Heart right ventricle (tissue), 16 donors: ENCODE measurements at regions not wholly inside any gene's neighbourhood (a gene's known extent, or its start where the extent isn't known, plus 50 kb on each side); places are given as distances from the start of the nearest gene placed in this dataset.
A peak's percentile ranks its signal among the peaks of the same experiment; 100 is the strongest.

Experiments used
- ATAC-seq, 8 donors: fragments of 200-7000 bp; cut with Tn5 transposase; one replicate each; pipeline ENCODE4 v1.9.1; 2020; ENCODE audit warnings: mild to moderate bottlenecking in 8 of 8, moderate library complexity in 8 of 8, moderate number of reproducible peaks in 1 of 8
- DNase-seq, 2 donors: peaks; one replicate each; pipeline ENCODE4 v3.0.0-alpha.2; 2020
- H3K27ac ChIP-seq, 10 donors: fragments of 200-600 bp; sonication (generic) in 2 of 10; one replicate each; pipeline versions ENCODE4 v1.5.0 to v1.8.0; 2020 to 2022; ENCODE audit warnings: mild to moderate bottlenecking in 3 of 10
- H3K27me3 ChIP-seq, 7 donors: fragments of 200-600 bp; one replicate each; pipeline ENCODE4 v1.8.0; 2021 to 2022; ENCODE audit warnings: mild to moderate bottlenecking in 2 of 7
- H3K36me3 ChIP-seq, 9 donors: fragments of 200-600 bp; sonication (generic) in 1 of 9; one replicate each; pipeline versions ENCODE4 v1.5.0 to v1.8.0; 2020 to 2022; ENCODE audit warnings: mild to moderate bottlenecking in 2 of 9
- H3K4me1 ChIP-seq, 9 donors: fragments of 200-600 bp; sonication (generic) in 1 of 9; one replicate each; pipeline versions ENCODE4 v1.5.0 to v1.8.0; 2020 to 2022; ENCODE audit warnings: mild to moderate bottlenecking in 4 of 9
- H3K4me3 ChIP-seq, 10 donors: fragments of 200-600 bp; sonication (generic) in 2 of 10; one replicate each; pipeline versions ENCODE4 v1.5.0 to v1.8.0; 2020 to 2022; ENCODE audit warnings: mild to moderate bottlenecking in 7 of 10, moderate library complexity in 2 of 10
- H3K9me3 ChIP-seq, 11 donors: fragments of 200-600 bp in 10 of 11; sonication (generic) in 2 of 11; one replicate each; pipeline versions ENCODE4 v1.5.0 to v1.8.0; 2013 to 2022; ENCODE audit warnings: mild to moderate bottlenecking in 2 of 11, control low read depth in 1 of 11, moderate library complexity in 1 of 11
- WGBS, 2 donors: extraction: QIAGEN DNeasy Blood & Tissue Kit; methylation state at CpG; one replicate each; pipeline ENCODE4 v1.1.7; 2013; ENCODE audit warnings: inconsistent platforms in 1 of 2; 5-methylcytosine and 5-hydroxymethylcytosine counted together
- intact Hi-C, 10 donors: fragments of 100-400 bp; cut with DNase I; formaldehyde crosslinking; loops; one replicate each; pipeline versions ENCODE4 v1.11.1 to v1.14.2; 2022
- TF ChIP-seq, protein P1 (sequence below), 9 donors: fragments of 200-600 bp; sonication (generic) in 2 of 9; IDR thresholded peaks; one replicate each; pipeline versions ENCODE4 v1.5.0 to v1.8.0; 2021 to 2022; ENCODE audit warnings: antibody characterized with exemption in 9 of 9, mild to moderate bottlenecking in 5 of 9, moderate library complexity in 1 of 9
- donor health status: Arrhythmogenic right ventricular cardiomyopathy.
- donor health status: ischemic (EF 13 %, LVEDD 7.1; RV severe dilation, severe dysfunction).
- donor health status: healthy with polysubstance abuse.
- donor health status: DM: no; HTN: yes; CAD: no.
- donor health status: DM: no; HTN: no; CAD: no.
- donor health status: ischemic (EF 25% LVEDD 6.9; RV normal size, moderate dysfunction).
- donor health status: ischemic (EF 25% LVEDD 5.7; RV mildly dilated, moderate dysfunction).
- donor health status: healthy.
- donor health status: DM: yes; HTN: yes; CAD: no.
- donor health status: Ischemic cardiomyopathy.
- donor health status: ischemic (EF 35%, LVEDD 5.7; RV mildly dilated, moderate dysfunction).
- donor health status: nonischemic (EF 11% LVEDD 7.7; RV severe dilation, severe dysfunction).
- donor health status: DM: yes; HTN: yes; CAD: no.
- donor health status: PGD.
- donor health status: ischemic (EF 29% LVEDD 5.4; RV normal size, mild dysfunction).
- donor health status: nonischemic (EF 23%, LVEDD 6.1; RV moderate dilation, normal function).

DNA sequence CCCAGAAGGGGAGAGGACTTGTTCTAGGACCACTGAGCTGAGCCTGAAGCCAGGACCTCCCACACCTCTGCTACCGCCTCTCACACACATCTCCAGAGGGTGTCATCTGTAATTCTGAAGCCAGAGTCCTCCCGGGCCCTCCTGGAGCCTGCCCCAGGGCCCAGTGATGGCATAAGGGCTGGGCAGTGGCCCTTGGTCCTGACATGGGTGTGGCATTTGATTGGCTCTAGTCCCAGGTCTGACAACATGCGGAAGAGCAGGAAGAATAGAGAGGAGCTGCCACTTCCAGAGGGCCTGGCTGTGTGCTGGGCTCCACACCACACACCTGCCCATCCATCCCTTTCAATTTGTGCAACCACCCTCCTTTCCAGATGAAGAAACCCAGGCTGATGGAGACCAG, 144.3 kb upstream of the GSC start:
- no peak for ATAC-seq
- Histone ChIP-seq H3K4me3 (no peak overlapping the region), H3K27me3 (peaks cover 0 to 28% (median 5%) of the 10 kb centered on the region in 7 donors), H3K27ac (no peak overlapping the region), H3K36me3 (no peaks in the 10 kb centered on the region), H3K4me1 (no peaks in the 10 kb centered on the region), H3K9me3 (peaks cover 0 to 23% (median 2%) of the 10 kb centered on the region in 11 donors)
- DNase-seq, result no peak
- intact Hi-C loops, result no loop called here
- 79 to 84% methylated on average over 3 of the region's 3 CpGs for WGBS, 2 donors
- TF ChIP-seq, protein P1, sequence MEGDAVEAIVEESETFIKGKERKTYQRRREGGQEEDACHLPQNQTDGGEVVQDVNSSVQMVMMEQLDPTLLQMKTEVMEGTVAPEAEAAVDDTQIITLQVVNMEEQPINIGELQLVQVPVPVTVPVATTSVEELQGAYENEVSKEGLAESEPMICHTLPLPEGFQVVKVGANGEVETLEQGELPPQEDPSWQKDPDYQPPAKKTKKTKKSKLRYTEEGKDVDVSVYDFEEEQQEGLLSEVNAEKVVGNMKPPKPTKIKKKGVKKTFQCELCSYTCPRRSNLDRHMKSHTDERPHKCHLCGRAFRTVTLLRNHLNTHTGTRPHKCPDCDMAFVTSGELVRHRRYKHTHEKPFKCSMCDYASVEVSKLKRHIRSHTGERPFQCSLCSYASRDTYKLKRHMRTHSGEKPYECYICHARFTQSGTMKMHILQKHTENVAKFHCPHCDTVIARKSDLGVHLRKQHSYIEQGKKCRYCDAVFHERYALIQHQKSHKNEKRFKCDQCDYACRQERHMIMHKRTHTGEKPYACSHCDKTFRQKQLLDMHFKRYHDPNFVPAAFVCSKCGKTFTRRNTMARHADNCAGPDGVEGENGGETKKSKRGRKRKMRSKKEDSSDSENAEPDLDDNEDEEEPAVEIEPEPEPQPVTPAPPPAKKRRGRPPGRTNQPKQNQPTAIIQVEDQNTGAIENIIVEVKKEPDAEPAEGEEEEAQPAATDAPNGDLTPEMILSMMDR (IDR thresholded peaks at IDR 0.05), result no peak

DNA sequence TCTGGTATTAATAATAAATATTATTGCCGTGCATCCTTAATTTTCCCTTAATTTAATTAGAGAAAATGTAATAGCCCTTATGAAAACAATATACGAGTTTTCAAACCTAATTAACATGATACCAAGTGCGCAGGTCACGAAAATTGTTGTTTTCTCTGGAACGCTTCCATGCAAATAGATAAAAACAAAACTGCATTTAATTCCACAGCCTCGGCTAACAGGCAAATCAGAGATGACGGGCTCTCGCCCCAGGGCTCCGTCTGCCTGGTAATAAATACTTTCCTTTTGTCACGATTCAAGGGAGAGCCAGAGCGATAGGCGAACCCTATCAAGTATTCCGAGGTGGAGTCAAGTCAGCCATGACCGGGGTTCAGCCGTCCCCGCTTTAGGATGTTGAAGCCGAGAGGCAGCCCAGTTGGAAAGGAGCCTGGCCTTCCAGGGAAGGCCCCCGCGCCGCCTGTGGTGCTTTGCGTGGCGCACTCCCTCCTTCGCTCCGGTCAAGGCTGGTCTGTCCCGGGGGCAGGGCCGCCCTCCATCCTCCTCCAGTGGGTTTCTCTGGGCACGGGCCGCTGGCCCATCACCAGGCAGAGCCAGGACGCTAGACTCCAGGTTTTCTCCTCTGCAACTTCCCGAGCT, 137.8 kb upstream of the GSC start:
- DNase-seq, result peak in 1 of 2 donors; percentile 18
- TF ChIP-seq, protein P1 (IDR thresholded peaks at IDR 0.05), result no peak
- Histone ChIP-seq H3K4me3 (peak overlapping the region in 6 of 10 donors; percentile 1 to 22 (median 14)), H3K9me3 (peaks cover 0 to 22% (median 1%) of the 10 kb centered on the region in 11 donors), H3K27me3 (peaks cover 0 to 17% (median 0%) of the 10 kb centered on the region in 7 donors), H3K27ac (peak overlapping the region in 1 of 10 donors; percentile 10), H3K4me1 (no peaks in the 10 kb centered on the region), H3K36me3 (no peaks in the 10 kb centered on the region)
- peak in 2 of 8 donors; percentile 13 to 25 for ATAC-seq
- WGBS, 2 donors, result 68 to 71% methylated on average over 30 of the region's 30 CpGs
- intact Hi-C loops, result loop anchor here in 3 of 10 donors (10.0 kb wide), 2 partner anchors 187 to 527 kb away; no protein-coding TSS in a partner anchor

DNA sequence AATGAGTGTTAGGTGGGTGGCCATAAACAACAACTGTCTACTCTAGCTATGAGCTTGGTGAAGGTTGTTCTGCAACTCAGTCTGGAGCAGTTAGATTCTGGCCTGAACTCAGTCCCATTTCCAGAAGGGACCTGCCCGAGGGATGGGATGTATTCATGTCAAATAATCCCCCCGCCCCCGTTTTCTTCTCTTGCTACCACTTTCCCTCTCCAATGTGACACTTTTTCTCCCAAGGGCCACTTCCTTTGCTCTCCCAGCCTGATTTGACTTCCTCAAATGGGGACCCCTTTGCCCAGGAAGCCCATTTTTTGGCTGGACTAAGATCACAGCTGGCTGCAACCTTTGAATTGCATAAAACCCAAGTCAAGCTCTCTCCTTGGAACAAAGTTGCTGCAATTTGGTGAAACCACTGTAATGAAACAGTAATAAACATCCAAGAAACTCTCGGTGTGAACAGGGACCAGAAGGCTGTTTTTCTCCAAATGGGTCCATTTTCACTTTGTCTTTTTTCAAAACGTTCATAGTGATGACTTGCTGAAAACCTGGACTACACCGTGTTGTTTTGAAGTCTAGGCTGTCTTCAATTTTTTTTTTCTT, 137.2 kb upstream of the GSC start:
- H3K9me3 ChIP-seq, result peaks cover 0 to 17% (median 0%) of the 10 kb centered on the region in 11 donors
- ATAC-seq (peak in 1 of 8 donors; percentile 57), DNase-seq (no peak)
- H3K4me1 ChIP-seq, result no peaks in the 10 kb centered on the region
- H3K4me3 ChIP-seq, result peak overlapping the region in 4 of 10 donors; percentile 1 to 20 (median 9)
- no peaks in the 10 kb centered on the region for H3K36me3 ChIP-seq
- no peak overlapping the region for H3K27ac ChIP-seq
- WGBS, 2 donors, result 58 to 68% methylated on average over 6 of the region's 6 CpGs
- intact Hi-C loops, result loop anchor here in 3 of 10 donors (10.0 kb wide), 2 partner anchors 188 to 528 kb away; no protein-coding TSS in a partner anchor
- peaks cover 0 to 23% (median 0%) of the 10 kb centered on the region in 7 donors for H3K27me3 ChIP-seq
- TF ChIP-seq, protein P1 (IDR thresholded peaks at IDR 0.05), result no peak

DNA sequence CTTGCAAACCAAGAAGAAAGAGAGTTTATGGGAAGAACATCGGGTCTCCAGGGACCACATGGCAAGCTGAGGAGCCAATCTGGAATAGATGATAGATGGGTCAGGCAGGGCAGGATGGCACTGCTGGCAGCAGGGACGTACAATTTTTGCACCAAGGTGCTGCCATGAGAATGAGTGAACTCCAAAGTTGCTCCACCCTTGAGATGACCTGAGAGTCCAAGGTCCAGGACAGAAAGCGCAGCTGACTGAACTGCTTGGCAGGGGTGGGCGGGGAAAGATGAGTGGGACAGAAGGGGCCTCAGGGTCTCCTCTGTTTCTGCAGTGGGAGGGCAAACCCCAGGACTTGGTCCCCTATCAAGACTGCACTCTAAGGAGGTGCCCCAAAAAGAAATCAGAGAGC, 136.7 kb upstream of the GSC start:
- DNase-seq (no peak), ATAC-seq (no peak)
- no peaks in the 10 kb centered on the region for H3K36me3 ChIP-seq
- TF ChIP-seq, protein P1 (IDR thresholded peaks at IDR 0.05), result no peak
- peaks cover 0 to 23% (median 0%) of the 10 kb centered on the region in 7 donors for H3K27me3 ChIP-seq
- no peak overlapping the region for H3K4me3 ChIP-seq
- H3K27ac ChIP-seq, result no peak overlapping the region
- intact Hi-C loops, result loop anchor here in 3 of 10 donors (10.0 kb wide), 2 partner anchors 188 to 528 kb away; no protein-coding TSS in a partner anchor
- 88 to 96% methylated on average over 4 of the region's 4 CpGs for WGBS, 2 donors
- H3K4me1 ChIP-seq, result no peaks in the 10 kb centered on the region
- H3K9me3 ChIP-seq, result peaks cover 0 to 12% (median 0%) of the 10 kb centered on the region in 11 donors
